ENCODE measurements at regions not wholly inside any gene's neighbourhood (a gene's known extent, or its start where the extent isn't known, plus 50 kb on each side); places are given as distances from the start of the nearest gene placed in this dataset.

- H3K4me3 ChIP-seq (ENCODE audit: low read depth in 2 of 2, low read length in 1 of 2), result no peak overlapping the region
- TF ChIP-seq MAX (IDR thresholded peaks at IDR 0.05; ENCODE audit: low read depth) (no peak), MXI1 (IDR thresholded peaks at IDR 0.05; ENCODE audit: low read depth, low read length) (no peak), SMC3 (IDR thresholded peaks at IDR 0.05; ENCODE audit: low read depth, low read length) (no peak), FOXM1 (IDR thresholded peaks at IDR 0.05; ENCODE audit: low read depth) (no peak)
- H3K9me3 ChIP-seq, result no peaks in the 10 kb centered on the region
- no peaks in the 10 kb centered on the region for H4K20me1 ChIP-seq (ENCODE audit: insufficient read depth)
- H3K9ac ChIP-seq, result no peak overlapping the region
- no peaks in the 10 kb centered on the region for H3F3A ChIP-seq (replicated peaks; ENCODE audit: insufficient read depth)
- DNase-seq, result no peak
- H3K27me3 ChIP-seq (ENCODE audit: insufficient read depth), result no peaks in the 10 kb centered on the region
- H2AFZ ChIP-seq (ENCODE audit: low read depth), result no peak overlapping the region
- 5% methylated on average over 2 of the region's 2 CpGs for WGBS (ENCODE audit: low lambda C conversion rate)
- no peak overlapping the region for H3K27ac ChIP-seq (ENCODE audit: low read depth in 2 of 2, low read length in 1 of 2)
- CTCF ChIA-PET, result no interaction called here
- no peaks in the 10 kb centered on the region for H3K4me1 ChIP-seq (ENCODE audit: control insufficient read depth in 1 of 2, insufficient read depth in 2 of 2, low read depth in 1 of 2, low read length in 1 of 2)
- H3K36me3 ChIP-seq (replicated peaks in 1 of 2; ENCODE audit: control insufficient read depth in 1 of 2, insufficient read depth in 2 of 2, low read length in 1 of 2), result no peaks in the 10 kb centered on the region
- no peaks in the 10 kb centered on the region for H3K79me2 ChIP-seq (ENCODE audit: insufficient read depth)
- no peaks in the 10 kb centered on the region for H3K9me2 ChIP-seq
- no peak overlapping the region for H3K4me2 ChIP-seq
- POLR2A ChIA-PET, result no interaction called here
These were observed 684.0 kb downstream of the ZBBX start for GRCh38 chr3:166696103-166696502.

- Histone ChIP-seq H3K4me3 (ENCODE audit: low read depth in 2 of 2, low read length in 1 of 2) (no peak overlapping the region), H3K9me3 (no peaks in the 10 kb centered on the region), H3F3A (replicated peaks; ENCODE audit: insufficient read depth) (no peaks in the 10 kb centered on the region), H3K4me1 (ENCODE audit: control insufficient read depth in 1 of 2, insufficient read depth in 2 of 2, low read depth in 1 of 2, low read length in 1 of 2) (no peaks in the 10 kb centered on the region), H3K27ac (ENCODE audit: low read depth in 2 of 2, low read length in 1 of 2) (no peak overlapping the region), H3K36me3 (replicated peaks in 1 of 2; ENCODE audit: control insufficient read depth in 1 of 2, insufficient read depth in 2 of 2, low read length in 1 of 2) (no peaks in the 10 kb centered on the region), H3K79me2 (ENCODE audit: insufficient read depth) (no peaks in the 10 kb centered on the region), H3K9ac (no peak overlapping the region), H3K27me3 (ENCODE audit: insufficient read depth) (no peaks in the 10 kb centered on the region), H2AFZ (ENCODE audit: low read depth) (no peak overlapping the region), H3K4me2 (no peak overlapping the region), H4K20me1 (ENCODE audit: insufficient read depth) (no peaks in the 10 kb centered on the region), H3K9me2 (no peaks in the 10 kb centered on the region)
- WGBS (ENCODE audit: low lambda C conversion rate), result 37% methylated on average over 1 of the region's 1 CpG
- CTCF ChIA-PET, result no interaction called here
- POLR2A ChIA-PET, result no interaction called here
- DNase-seq, result no peak
- TF ChIP-seq USF2 (IDR thresholded peaks at IDR 0.05; ENCODE audit: borderline replicate concordance, low read depth, low read length) (no peak), MEF2A (IDR thresholded peaks at IDR 0.05; ENCODE audit: borderline replicate concordance, low read depth) (no peak), RXRA (IDR thresholded peaks at IDR 0.05; ENCODE audit: borderline replicate concordance, low read depth) (no peak), TEAD4 (IDR thresholded peaks at IDR 0.05; ENCODE audit: borderline replicate concordance, insufficient read depth) (no peak), ELF1 (IDR thresholded peaks at IDR 0.05) (no peak), NRF1 (IDR thresholded peaks at IDR 0.05; ENCODE audit: low read depth, low read length) (no peak), TAF1 (IDR thresholded peaks at IDR 0.05; ENCODE audit: borderline replicate concordance, low read depth, low read length) (no peak)
These were observed 691.4 kb downstream of the ZBBX start for GRCh38 chr3:166688665-166689064.

- Histone ChIP-seq H3K4me1 (ENCODE audit: control insufficient read depth in 1 of 2, insufficient read depth in 2 of 2, low read depth in 1 of 2, low read length in 1 of 2) (no peaks in the 10 kb centered on the region), H3K79me2 (ENCODE audit: insufficient read depth) (no peaks in the 10 kb centered on the region), H3K9me3 (no peaks in the 10 kb centered on the region), H4K20me1 (ENCODE audit: insufficient read depth) (no peaks in the 10 kb centered on the region), H3K4me2 (no peak overlapping the region), H3K27ac (ENCODE audit: low read depth in 2 of 2, low read length in 1 of 2) (no peak overlapping the region), H3K4me3 (ENCODE audit: low read depth in 2 of 2, low read length in 1 of 2) (no peak overlapping the region), H3K9me2 (no peaks in the 10 kb centered on the region), H2AFZ (ENCODE audit: low read depth) (no peak overlapping the region), H3K36me3 (replicated peaks in 1 of 2; ENCODE audit: control insufficient read depth in 1 of 2, insufficient read depth in 2 of 2, low read length in 1 of 2) (no peaks in the 10 kb centered on the region), H3F3A (replicated peaks; ENCODE audit: insufficient read depth) (no peaks in the 10 kb centered on the region), H3K9ac (no peak overlapping the region), H3K27me3 (ENCODE audit: insufficient read depth) (no peaks in the 10 kb centered on the region)
- WGBS (ENCODE audit: low lambda C conversion rate), result 4% methylated on average over 1 of the region's 1 CpG
- ChIA-PET POLR2A (no interaction called here), CTCF (no interaction called here)
- no peak for DNase-seq
- TF ChIP-seq RXRA (IDR thresholded peaks at IDR 0.05; ENCODE audit: borderline replicate concordance, low read depth) (no peak), USF2 (IDR thresholded peaks at IDR 0.05; ENCODE audit: borderline replicate concordance, low read depth, low read length) (no peak), SIN3A (IDR thresholded peaks at IDR 0.05; ENCODE audit: borderline replicate concordance, low read depth, low read length) (no peak), REST (IDR thresholded peaks at IDR 0.05; ENCODE audit: low read depth, low read length) (no peak), NRF1 (IDR thresholded peaks at IDR 0.05; ENCODE audit: low read depth, low read length) (no peak), FOXM1 (IDR thresholded peaks at IDR 0.05; ENCODE audit: low read depth) (no peak), JUND (IDR thresholded peaks at IDR 0.05) (no peak), FOXJ3 (CRISPR knock-in tag; IDR thresholded peaks at IDR 0.05) (no peak), RFX5 (IDR thresholded peaks at IDR 0.05; ENCODE audit: low read length) (no peak), EZH2phosphoT487 (IDR thresholded peaks at IDR 0.05; ENCODE audit: borderline replicate concordance, low read depth) (no peak), POLR2AphosphoS5 (IDR thresholded peaks at IDR 0.05; ENCODE audit: low read depth, low read length) (no peak), GABPA (IDR thresholded peaks at IDR 0.05; ENCODE audit: low read depth) (no peak)
These were observed 694.9 kb downstream of the ZBBX start for GRCh38 chr3:166685246-166685645.
